Activated CD4-positive, alpha-beta memory T cell treated with anti-CD3 and anti-CD28 coated beads for 36 hours (primary cell): ENCODE measurements at regions not wholly inside any gene's neighbourhood (a gene's known extent, or its start where the extent isn't known, plus 50 kb on each side); places are given as distances from the start of the nearest gene placed in this dataset.
"Not testable (repeated sequence)": the region's sequence is repeated elsewhere in the genome, so short reads cannot be mapped to it uniquely, and the experiment has no call there.

Experiments used
- CTCF ChIA-PET: fragments of 350-600 bp; sonication (Branson Sonifier 250); formaldehyde crosslinking; loops from one replicate; lab custom pipeline; 2021; ENCODE audit warnings: antibody characterized with exemption, inconsistent platforms; lab: Charles Lee
- POLR2A ChIA-PET: fragments of 350-600 bp; sonication (Branson Sonifier 250); formaldehyde crosslinking; loops from one replicate; lab custom pipeline; 2021; ENCODE audit warnings: antibody characterized with exemption; lab: Charles Lee
- DNase-seq: peaks from one replicate; pipeline ENCODE4 v3.0.0-alpha.2; 2020
- H3K27ac Mint-ChIP-seq: one replicate; pipeline ENCODE4 v1.8.0; 2021; ENCODE audit warnings: mixed read lengths
- H3K27me3 Mint-ChIP-seq: one replicate; pipeline ENCODE4 v1.8.0; 2021; ENCODE audit warnings: mixed read lengths
- H3K36me3 Mint-ChIP-seq: one replicate; pipeline ENCODE4 v1.8.0; 2021; ENCODE audit warnings: mixed read lengths
- H3K4me1 Mint-ChIP-seq: one replicate; pipeline ENCODE4 v1.8.0; 2021; ENCODE audit warnings: low read depth, mixed read lengths
- H3K4me3 Mint-ChIP-seq: one replicate; pipeline ENCODE4 v1.8.0; 2021; ENCODE audit warnings: mild to moderate bottlenecking, mixed read lengths
- H3K9me3 Mint-ChIP-seq: one replicate; pipeline ENCODE4 v1.8.0; 2021; ENCODE audit warnings: mixed read lengths
- intact Hi-C: fragments of 100-400 bp; cut with micrococcal nuclease; formaldehyde crosslinking; loops from one replicate; pipeline ENCODE4 v1.15.1; 2023

GRCh38 chr16:29145486-29146225 lies 160.8 kb downstream of the LAT start:
- H3K27me3 Mint-ChIP-seq, DNase-seq, CTCF ChIA-PET, H3K4me3 Mint-ChIP-seq, H3K27ac Mint-ChIP-seq, H3K9me3 Mint-ChIP-seq, POLR2A ChIA-PET, intact Hi-C loops: not testable (repeated sequence)
- peaks cover 10% of the 10 kb centered on the region for H3K36me3 Mint-ChIP-seq
- peaks cover 34% of the 10 kb centered on the region for H3K4me1 Mint-ChIP-seq

DNA sequence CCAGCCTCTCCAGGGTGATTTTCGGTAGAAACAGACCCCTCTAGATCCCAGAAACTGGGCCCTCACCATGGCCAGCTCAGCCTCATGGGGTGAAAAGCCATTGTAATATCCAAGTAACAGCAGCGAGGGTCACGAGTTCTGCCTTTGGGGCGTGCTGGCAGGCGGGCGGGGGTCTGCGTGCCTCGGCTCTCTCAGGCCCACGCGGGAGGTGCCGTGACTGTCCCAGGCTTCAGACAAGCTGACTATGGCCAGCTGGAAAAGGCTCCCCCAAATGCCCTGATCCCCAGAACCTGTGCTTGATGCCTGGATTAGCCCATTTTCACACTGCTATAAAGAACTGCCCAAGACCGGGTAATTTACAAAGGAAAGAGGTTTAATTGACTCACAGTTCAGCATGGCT lies 160.2 kb downstream of the LAT start:
- CTCF ChIA-PET: not testable (repeated sequence)

GRCh38 chr16:29144669-29145062 lies 159.8 kb downstream of the LAT start:
- H3K9me3 Mint-ChIP-seq, POLR2A ChIA-PET, intact Hi-C loops, CTCF ChIA-PET, DNase-seq, H3K4me3 Mint-ChIP-seq, H3K27me3 Mint-ChIP-seq, H3K27ac Mint-ChIP-seq: not testable (repeated sequence)
- H3K4me1 Mint-ChIP-seq: peaks cover 24% of the 10 kb centered on the region
- peaks cover 10% of the 10 kb centered on the region for H3K36me3 Mint-ChIP-seq

More for the DNA sequence above, 160.2 kb downstream of the LAT start:
- H3K27me3 Mint-ChIP-seq, intact Hi-C loops, POLR2A ChIA-PET, H3K27ac Mint-ChIP-seq, DNase-seq, H3K9me3 Mint-ChIP-seq, H3K4me3 Mint-ChIP-seq: not testable (repeated sequence)
- Mint-ChIP-seq H3K36me3 (peaks cover 10% of the 10 kb centered on the region), H3K4me1 (peaks cover 29% of the 10 kb centered on the region)

DNA sequence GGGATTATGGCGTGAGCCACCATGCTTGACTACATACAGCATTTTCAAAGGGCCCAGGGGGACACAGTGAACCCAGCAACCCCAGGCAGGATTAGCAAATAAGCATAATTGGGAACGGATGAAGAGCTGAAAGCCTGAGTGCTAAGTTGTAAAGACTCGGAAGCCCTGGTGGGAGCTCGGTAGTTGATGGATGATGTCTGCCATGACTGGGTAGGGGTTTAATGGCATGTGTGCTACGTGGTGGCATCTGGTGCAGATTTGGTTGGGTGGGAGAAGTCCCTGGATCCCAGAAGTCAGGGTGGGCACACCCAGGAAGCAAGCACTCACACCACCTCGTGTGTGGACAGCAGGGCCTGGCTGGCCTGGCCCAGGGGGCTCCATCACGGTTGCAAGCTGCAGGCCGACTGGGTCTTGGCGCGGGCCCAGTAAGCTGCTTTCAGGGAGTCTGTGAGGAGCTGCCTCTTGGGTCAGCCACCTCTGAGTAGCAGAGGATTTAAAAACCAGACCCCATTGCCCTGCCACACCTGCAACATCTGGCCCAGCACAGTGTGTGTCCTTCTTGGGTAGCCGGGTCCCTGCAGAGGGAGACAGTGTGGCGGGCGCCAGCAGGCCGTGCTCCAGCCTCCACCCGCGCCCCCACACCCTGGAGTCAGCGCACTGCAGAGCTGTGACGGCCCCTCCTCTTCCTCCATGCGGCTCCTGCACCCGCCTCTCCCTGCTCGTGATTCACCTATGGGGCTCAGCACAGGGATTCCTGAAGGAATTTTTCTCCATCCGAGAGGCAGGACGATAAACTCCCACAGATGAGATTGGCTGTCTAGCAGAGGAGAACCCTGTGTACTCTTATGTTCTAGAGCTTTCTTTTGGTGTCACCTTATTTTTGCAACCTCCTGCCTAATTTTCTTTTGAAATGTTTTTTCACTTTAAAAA lies 159.2 kb downstream of the LAT start:
- H3K4me1 Mint-ChIP-seq: peaks cover 18% of the 10 kb centered on the region
- H3K27me3 Mint-ChIP-seq, DNase-seq, H3K27ac Mint-ChIP-seq, CTCF ChIA-PET, H3K36me3 Mint-ChIP-seq, intact Hi-C loops, H3K9me3 Mint-ChIP-seq, POLR2A ChIA-PET, H3K4me3 Mint-ChIP-seq: not testable (repeated sequence)

DNA sequence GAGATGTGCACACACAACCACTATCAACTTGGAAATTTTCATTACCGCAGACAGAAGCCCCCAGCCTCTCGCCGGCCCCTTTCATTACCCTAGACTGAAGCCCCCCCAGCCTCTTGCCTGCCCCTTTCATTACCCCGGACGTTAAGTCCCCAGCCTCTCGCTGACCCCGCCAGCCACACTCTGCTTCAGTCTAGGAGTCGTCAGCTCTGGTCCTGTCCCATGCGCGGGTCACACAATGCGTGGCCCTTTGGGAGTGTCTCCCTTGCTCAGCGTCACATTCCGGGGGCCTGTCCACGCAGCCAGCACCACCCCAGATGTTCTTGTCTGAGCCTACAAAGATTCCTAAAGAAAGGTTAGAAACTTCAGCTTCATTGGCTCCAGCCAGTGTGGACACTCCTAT lies 157.7 kb downstream of the LAT start:
- H3K27ac Mint-ChIP-seq, H3K4me1 Mint-ChIP-seq, H3K4me3 Mint-ChIP-seq, intact Hi-C loops, H3K9me3 Mint-ChIP-seq, POLR2A ChIA-PET, H3K27me3 Mint-ChIP-seq, H3K36me3 Mint-ChIP-seq, DNase-seq, CTCF ChIA-PET: not testable (repeated sequence)

GRCh38 chr16:29141586-29142324 lies 156.9 kb downstream of the LAT start:
- no peak overlapping the region for H3K27ac Mint-ChIP-seq
- CTCF ChIA-PET: no interaction called here
- H3K27me3 Mint-ChIP-seq: no peaks in the 10 kb centered on the region
- no peak overlapping the region for H3K4me3 Mint-ChIP-seq
- no peaks in the 10 kb centered on the region for H3K9me3 Mint-ChIP-seq
- intact Hi-C loops: no loop called here
- POLR2A ChIA-PET: no interaction called here
- no peaks in the 10 kb centered on the region for H3K4me1 Mint-ChIP-seq
- DNase-seq: no peak
- peaks cover 8% of the 10 kb centered on the region for H3K36me3 Mint-ChIP-seq

DNA sequence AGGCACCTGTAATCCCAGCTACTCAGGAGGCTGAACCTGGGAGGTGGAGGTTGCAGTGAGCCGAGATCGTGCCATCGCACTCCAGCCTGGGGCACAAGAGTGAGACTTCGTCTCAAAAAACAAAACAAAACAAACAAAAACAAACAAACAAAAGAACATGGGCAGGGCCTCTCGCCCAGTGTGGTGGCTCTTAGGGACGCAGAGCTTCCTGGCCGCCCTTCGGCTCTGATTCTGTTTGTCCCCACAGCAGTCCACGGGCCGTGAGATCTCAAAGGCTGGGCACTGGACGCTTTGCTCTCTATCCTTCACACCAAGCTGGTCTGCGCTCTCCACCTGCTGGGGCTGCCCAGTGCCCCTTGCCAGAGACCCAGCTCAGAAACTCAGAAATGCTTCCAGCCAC lies 156.3 kb downstream of the LAT start:
- H3K4me3 Mint-ChIP-seq, H3K36me3 Mint-ChIP-seq, intact Hi-C loops, POLR2A ChIA-PET, CTCF ChIA-PET, H3K4me1 Mint-ChIP-seq, H3K9me3 Mint-ChIP-seq, DNase-seq, H3K27me3 Mint-ChIP-seq, H3K27ac Mint-ChIP-seq: not testable (repeated sequence)

- CTCF ChIA-PET, H3K9me3 Mint-ChIP-seq, H3K4me3 Mint-ChIP-seq, H3K36me3 Mint-ChIP-seq, H3K27me3 Mint-ChIP-seq, intact Hi-C loops, POLR2A ChIA-PET, H3K4me1 Mint-ChIP-seq, H3K27ac Mint-ChIP-seq, DNase-seq: not testable (repeated sequence)
These were observed 155.3 kb downstream of the LAT start for GRCh38 chr16:29139901-29140855.

GRCh38 chr16:29139261-29139802 lies 154.5 kb downstream of the LAT start:
- H3K9me3 Mint-ChIP-seq: no peaks in the 10 kb centered on the region
- ChIA-PET CTCF (no interaction called here), POLR2A (no interaction called here)

DNA sequence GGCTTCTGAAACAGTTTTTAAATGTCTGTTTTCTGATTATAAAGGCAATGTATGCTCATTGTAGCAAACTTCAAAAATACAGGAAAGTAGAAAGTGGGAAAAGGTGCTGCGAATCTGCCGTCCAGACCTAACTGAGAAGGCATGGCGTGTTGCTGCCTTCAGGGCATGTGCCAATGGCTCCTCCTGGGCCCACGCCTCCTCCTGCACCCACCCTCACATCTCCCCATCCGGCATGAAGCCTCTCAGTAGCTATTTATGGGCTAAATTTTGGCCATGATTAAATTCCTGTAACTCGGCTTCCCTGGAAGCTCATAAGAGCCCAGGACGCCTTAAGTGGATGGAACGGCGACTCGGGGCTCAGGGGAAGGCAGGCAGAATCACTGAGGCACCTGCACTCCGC lies 153.8 kb downstream of the LAT start:
- intact Hi-C loops, CTCF ChIA-PET, DNase-seq, H3K27me3 Mint-ChIP-seq, POLR2A ChIA-PET, H3K27ac Mint-ChIP-seq, H3K4me3 Mint-ChIP-seq, H3K9me3 Mint-ChIP-seq, H3K4me1 Mint-ChIP-seq: not testable (repeated sequence)
- peaks cover 12% of the 10 kb centered on the region for H3K36me3 Mint-ChIP-seq

More at GRCh38 chr16:29139261-29139802, 154.5 kb downstream of the LAT start:
- Mint-ChIP-seq H3K27ac (no peak overlapping the region), H3K27me3 (no peaks in the 10 kb centered on the region), H3K4me3 (no peak overlapping the region), H3K36me3 (peaks cover 12% of the 10 kb centered on the region), H3K4me1 (peaks cover 2% of the 10 kb centered on the region)
- intact Hi-C loops: no loop called here
- DNase-seq: no peak

DNA sequence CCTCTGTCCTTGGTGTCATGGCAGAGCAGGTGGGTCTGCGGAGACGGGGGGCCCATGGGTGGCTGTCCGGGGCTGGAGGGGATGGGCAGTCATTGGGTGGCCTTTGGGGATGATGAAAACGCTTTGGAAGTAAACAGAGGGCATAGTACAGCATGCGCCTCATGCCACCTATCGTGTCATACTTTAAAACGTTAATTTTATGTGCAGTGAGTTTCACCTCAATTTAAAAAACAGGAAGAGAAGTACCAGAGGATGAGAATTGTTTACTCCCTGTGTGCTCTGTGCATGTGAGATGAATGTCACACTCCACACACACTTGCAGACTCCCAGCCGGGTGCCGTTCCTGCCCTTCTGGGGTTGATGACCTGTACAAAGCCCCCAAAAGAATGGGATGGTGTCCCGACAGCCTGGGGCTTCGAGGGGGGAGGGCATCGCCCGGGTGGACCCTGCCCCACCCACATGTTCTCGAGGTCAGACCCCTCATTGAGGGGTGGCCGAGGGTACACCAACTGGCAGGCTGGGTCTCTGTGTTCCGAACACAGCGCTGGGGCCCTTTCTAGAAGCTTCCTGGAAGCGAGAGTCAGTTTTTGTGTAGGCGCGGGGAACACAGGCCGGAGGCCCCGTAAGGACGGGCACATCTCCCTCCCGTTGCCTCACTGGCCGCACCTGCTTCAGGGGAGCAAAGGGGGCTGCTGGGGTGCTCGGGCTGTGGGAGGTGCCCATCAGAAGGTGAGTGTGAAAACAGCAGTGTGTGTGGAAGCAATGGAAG lies 153.2 kb downstream of the LAT start:
- H3K27ac Mint-ChIP-seq, CTCF ChIA-PET, H3K4me1 Mint-ChIP-seq, intact Hi-C loops, DNase-seq, H3K27me3 Mint-ChIP-seq, H3K9me3 Mint-ChIP-seq, POLR2A ChIA-PET, H3K4me3 Mint-ChIP-seq: not testable (repeated sequence)
- peaks cover 11% of the 10 kb centered on the region for H3K36me3 Mint-ChIP-seq
